WTC11 (cell line): ENCODE measurements at regions not wholly inside any gene's neighbourhood (a gene's known extent, or its start where the extent isn't known, plus 50 kb on each side); places are given as distances from the start of the nearest gene placed in this dataset.

Experiments
- ATF2 ChIP-seq: sonication (generic); formaldehyde crosslinking; IDR thresholded peaks from 2 replicates; pipeline ENCODE4 v1.8.1; 2022; ENCODE audit warnings: low read depth, missing genetic modification reagents, borderline replicate concordance
- ATF3 ChIP-seq: sonication (generic); formaldehyde crosslinking; conservative IDR thresholded peaks from 2 replicates; pipeline ENCODE4 v1.8.1; 2022; ENCODE audit warnings: mild to moderate bottlenecking, missing genetic modification reagents
- CREB1 ChIP-seq: sonication (generic); formaldehyde crosslinking; IDR thresholded peaks from 2 replicates; pipeline ENCODE4 v1.8.0; 2023; ENCODE audit warnings: mild to moderate bottlenecking, missing genetic modification reagents
- CTCF ChIP-seq: fragments of 200-600 bp; IDR thresholded peaks from 2 replicates; pipeline ENCODE4 v1.8.0; 2022; ENCODE audit warnings: antibody characterized with exemption
- E2F5 ChIP-seq: sonication (generic); formaldehyde crosslinking; IDR thresholded peaks from 2 replicates; pipeline ENCODE4 v1.8.1; 2022; ENCODE audit warnings: mild to moderate bottlenecking, moderate library complexity, missing genetic modification reagents
- FOXJ3 ChIP-seq: sonication (generic); formaldehyde crosslinking; IDR thresholded peaks from 2 replicates; pipeline ENCODE4 v1.9.0; 2021; ENCODE audit warnings: missing genetic modification reagents, mild to moderate bottlenecking, borderline replicate concordance
- MAX ChIP-seq: sonication (generic); formaldehyde crosslinking; IDR thresholded peaks from 2 replicates; pipeline ENCODE4 v1.8.0; 2022; ENCODE audit warnings: mild to moderate bottlenecking, missing genetic modification reagents
- MXD4 ChIP-seq: fragments of 250-450 bp; sonication (Bioruptor Pico); IDR thresholded peaks from 2 replicates; pipeline ENCODE4 v1.8.0; 2021; ENCODE audit warnings: mild to moderate bottlenecking, moderate library complexity, borderline replicate concordance
- NFATC4 ChIP-seq: fragments of 250-450 bp; sonication (Bioruptor Pico); IDR thresholded peaks from 2 replicates; pipeline ENCODE4 v1.9.0; 2021; ENCODE audit warnings: mild to moderate bottlenecking
- PRRX2 ChIP-seq: fragments of 250-450 bp; sonication (Bioruptor Pico); IDR thresholded peaks from 2 replicates; pipeline ENCODE4 v1.8.0; 2021; ENCODE audit warnings: mild to moderate bottlenecking

- TF ChIP-seq E2F5 (CRISPR knock-in tag) (no peak), CTCF (no peak), MXD4 (CRISPR knock-in tag) (no peak), PRRX2 (CRISPR knock-in tag) (no peak), ATF3 (CRISPR knock-in tag) (no peak), FOXJ3 (CRISPR knock-in tag) (no peak), NFATC4 (no peak), CREB1 (no peak), ATF2 (CRISPR knock-in tag) (no peak), MAX (CRISPR knock-in tag) (no peak)
These were observed 75.6 kb downstream of the PRL start for GRCh38 chr6:22221211-22221610.
